ENCODE measurements at regions not wholly inside any gene's neighbourhood (a gene's known extent, or its start where the extent isn't known, plus 50 kb on each side); places are given as distances from the start of the nearest gene placed in this dataset.

- TF ChIP-seq, protein P1, sequence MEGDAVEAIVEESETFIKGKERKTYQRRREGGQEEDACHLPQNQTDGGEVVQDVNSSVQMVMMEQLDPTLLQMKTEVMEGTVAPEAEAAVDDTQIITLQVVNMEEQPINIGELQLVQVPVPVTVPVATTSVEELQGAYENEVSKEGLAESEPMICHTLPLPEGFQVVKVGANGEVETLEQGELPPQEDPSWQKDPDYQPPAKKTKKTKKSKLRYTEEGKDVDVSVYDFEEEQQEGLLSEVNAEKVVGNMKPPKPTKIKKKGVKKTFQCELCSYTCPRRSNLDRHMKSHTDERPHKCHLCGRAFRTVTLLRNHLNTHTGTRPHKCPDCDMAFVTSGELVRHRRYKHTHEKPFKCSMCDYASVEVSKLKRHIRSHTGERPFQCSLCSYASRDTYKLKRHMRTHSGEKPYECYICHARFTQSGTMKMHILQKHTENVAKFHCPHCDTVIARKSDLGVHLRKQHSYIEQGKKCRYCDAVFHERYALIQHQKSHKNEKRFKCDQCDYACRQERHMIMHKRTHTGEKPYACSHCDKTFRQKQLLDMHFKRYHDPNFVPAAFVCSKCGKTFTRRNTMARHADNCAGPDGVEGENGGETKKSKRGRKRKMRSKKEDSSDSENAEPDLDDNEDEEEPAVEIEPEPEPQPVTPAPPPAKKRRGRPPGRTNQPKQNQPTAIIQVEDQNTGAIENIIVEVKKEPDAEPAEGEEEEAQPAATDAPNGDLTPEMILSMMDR (IDR thresholded peaks at IDR 0.05; ENCODE audit: insufficient read depth, low read length) = no peak
- DNase-seq (ENCODE audit: low read depth) = no peak
- no peak overlapping the region for H3K4me3 ChIP-seq (ENCODE audit: low read depth, low read length)
These were observed 858.3 kb downstream of the FLRT2 start for GRCh38 chr14:86388216-86388615.

- H3K4me3 ChIP-seq (ENCODE audit: low read depth, low read length) = no peak overlapping the region
- TF ChIP-seq, protein P1 (IDR thresholded peaks at IDR 0.05; ENCODE audit: insufficient read depth, low read length) = no peak
- no peak for DNase-seq (ENCODE audit: low read depth)
These were observed 843.9 kb downstream of the FLRT2 start for GRCh38 chr14:86373886-86374285.

DNA sequence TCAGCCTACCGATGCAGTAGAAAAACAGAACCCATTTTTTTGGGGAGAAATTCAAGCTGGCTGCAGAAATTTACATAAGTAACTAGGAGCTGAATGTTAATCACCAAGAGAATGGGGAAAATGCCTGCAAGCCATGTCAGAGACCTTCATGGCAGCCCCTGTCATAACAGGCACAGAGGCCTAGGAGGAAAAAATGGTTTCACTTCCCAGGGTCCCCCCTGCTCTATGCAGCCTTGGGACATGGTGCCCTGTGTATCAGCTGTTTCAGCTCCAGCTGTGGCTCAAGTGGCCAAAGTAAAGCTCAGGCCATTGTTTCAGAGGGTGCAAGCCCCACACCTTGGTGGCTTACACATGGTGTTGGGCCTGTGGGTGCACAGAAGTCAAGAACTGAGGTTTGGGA lies 842.5 kb downstream of the FLRT2 start:
- no peak for DNase-seq (ENCODE audit: low read depth)
- H3K4me3 ChIP-seq (ENCODE audit: low read depth, low read length) = no peak overlapping the region
- TF ChIP-seq, protein P1 (IDR thresholded peaks at IDR 0.05; ENCODE audit: insufficient read depth, low read length) = no peak

GRCh38 chr14:86364634-86365033 lies 834.7 kb downstream of the FLRT2 start:
- TF ChIP-seq, protein P1 (IDR thresholded peaks at IDR 0.05; ENCODE audit: insufficient read depth, low read length) = no peak
- DNase-seq (ENCODE audit: low read depth) = no peak
- H3K4me3 ChIP-seq (ENCODE audit: low read depth, low read length) = no peak overlapping the region

- TF ChIP-seq, protein P1 (IDR thresholded peaks at IDR 0.05; ENCODE audit: insufficient read depth, low read length) = no peak
- no peak overlapping the region for H3K4me3 ChIP-seq (ENCODE audit: low read depth, low read length)
- DNase-seq (ENCODE audit: low read depth) = no peak
These were observed 833.6 kb downstream of the FLRT2 start for GRCh38 chr14:86363576-86363975.

DNA sequence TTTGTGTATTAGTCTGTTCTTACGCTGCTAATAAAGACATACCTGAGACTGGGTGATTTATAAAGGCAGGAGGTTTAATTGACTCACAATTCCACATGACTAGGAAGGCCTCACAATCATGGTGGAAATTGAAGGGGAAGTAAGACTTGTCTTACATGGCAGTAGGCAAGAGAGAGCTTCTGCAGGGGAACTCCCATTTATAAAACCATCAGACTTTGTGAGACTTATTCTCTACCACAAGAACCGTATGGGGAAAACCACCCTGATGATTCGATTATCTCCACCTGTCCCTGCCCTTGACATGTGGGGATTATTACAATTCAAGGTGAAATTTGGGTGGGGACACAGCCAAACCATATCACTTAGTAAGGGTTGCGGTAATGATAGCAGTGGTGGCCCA lies 833.1 kb downstream of the FLRT2 start:
- TF ChIP-seq, protein P1 (IDR thresholded peaks at IDR 0.05; ENCODE audit: insufficient read depth, low read length) = no peak
- no peak for DNase-seq (ENCODE audit: low read depth)

GRCh38 chr14:86357876-86358275 lies 827.9 kb downstream of the FLRT2 start:
- TF ChIP-seq, protein P1 (IDR thresholded peaks at IDR 0.05; ENCODE audit: insufficient read depth, low read length) = no peak
- DNase-seq (ENCODE audit: low read depth) = no peak
- H3K4me3 ChIP-seq (ENCODE audit: low read depth, low read length) = no peak overlapping the region

More for the DNA sequence above, 833.1 kb downstream of the FLRT2 start:
- no peak overlapping the region for H3K4me3 ChIP-seq (ENCODE audit: low read depth, low read length)
